HCT116 (cell line): ENCODE measurements at regions not wholly inside any gene's neighbourhood (a gene's known extent, or its start where the extent isn't known, plus 50 kb on each side); places are given as distances from the start of the nearest gene placed in this dataset.
"Not testable (repeated sequence)": the region's sequence is repeated elsewhere in the genome, so short reads cannot be mapped to it uniquely, and the experiment has no call there.

Source experiments
- ATAC-seq: fragments of 200-7000 bp; cut with Tn5 transposase; 2 replicates; pipeline ENCODE4 v1.9.1; 2020; ENCODE audit warnings: mild to moderate bottlenecking, moderate library complexity
- BruUV-seq: library from RNA; stranded (reverse); fragments of 400-500 nt; replicated peaks from 2 replicates; lab custom pipeline; 2021; lab: Mats Ljungman, UMichigan
- CTCF ChIA-PET: fragments of 300-600 bp; sonication (Branson Sonifier 250); formaldehyde crosslinking; loops from one replicate; lab custom pipeline; 2021; ENCODE audit warnings: antibody characterized with exemption; lab: Charles Lee
- POLR2A ChIA-PET: fragments of 300-600, 350-600 bp; sonication (Branson Sonifier 250); formaldehyde crosslinking; loops from one replicate; lab custom pipeline; 2021; ENCODE audit warnings: antibody characterized with exemption; lab: Charles Lee
- RAD21 ChIA-PET, 2 experiments: fragments of 300-600 bp; sonication (Branson Sonifier 250); formaldehyde crosslinking; loops; one replicate each; lab custom pipeline; 2023; ENCODE audit warnings: low total read pairs in 2 of 2; ENCODE audit not compliant: uncharacterized antibody in 2 of 2, unreplicated experiment in 2 of 2, low non-redundant PET in 1 of 2; lab: Charles Lee
- DNase-seq: peaks from one replicate; pipeline ENCODE4 v3.0.0-alpha.2; 2010; ENCODE audit warnings: low read depth, low spot score
- H2AFZ ChIP-seq: fragments of 200-600 bp; shearing (Covaris generic), sonication (generic); 2 replicates; pipeline ENCODE4 v1.6.1; 2017; ENCODE audit warnings: low read depth, mixed run types, mixed read lengths, antibody characterized with exemption, low read length; ENCODE audit not compliant: poor library complexity, severe bottlenecking
- H3K27ac ChIP-seq: 2 replicates; pipeline ENCODE4 v1.5.1; 2012; ENCODE audit warnings: low read depth, low read length
- H3K27me3 ChIP-seq: fragments of 200-600 bp; sonication (generic); 2 replicates; pipeline ENCODE4 v1.6.1; 2016; ENCODE audit warnings: mixed run types, low read length, mixed read lengths; ENCODE audit not compliant: insufficient read depth
- H3K36me3 ChIP-seq, 2 experiments: fragments of 200-500 bp in 1 of 2; fragments of 200-600 bp in 1 of 2; sonication (Bioruptor generic) in 1 of 2; sonication (generic) in 1 of 2; 2 replicates each; pipeline versions ENCODE4 v1.5.1 to v1.6.1; 2014 to 2016; ENCODE audit warnings: low read length in 2 of 2, inconsistent platforms in 1 of 2, mixed read lengths in 1 of 2, mixed run types in 1 of 2; ENCODE audit not compliant: insufficient read depth in 2 of 2, control insufficient read depth in 1 of 2
- H3K4me1 ChIP-seq, 2 experiments: fragments of 200-600 bp in 1 of 2; sonication (generic) in 1 of 2; 2 replicates each; pipeline versions ENCODE4 v1.5.1 to v1.6.1; 2012 to 2017; ENCODE audit warnings: low read length in 2 of 2, inconsistent platforms in 1 of 2, mild to moderate bottlenecking in 1 of 2, mixed read lengths in 1 of 2, mixed run types in 1 of 2, moderate library complexity in 1 of 2; ENCODE audit not compliant: insufficient read depth in 2 of 2, control insufficient read depth in 1 of 2
- H3K4me2 ChIP-seq: fragments of 200-600 bp; sonication (generic); 2 replicates; pipeline ENCODE4 v1.6.1; 2017; ENCODE audit warnings: mixed run types, low read length, mixed read lengths
- H3K4me3 ChIP-seq, 2 experiments: fragments of 200-600 bp in 1 of 2; sonication (generic) in 1 of 2; replicated peaks in 1 of 2; 2 replicates each; pipeline ENCODE4 v1.5.1; 2011 to 2016; ENCODE audit warnings: low read length in 2 of 2, control low read depth in 1 of 2, low read depth in 1 of 2, mild to moderate bottlenecking in 1 of 2, mixed read lengths in 1 of 2, mixed run types in 1 of 2
- H3K79me2 ChIP-seq: fragments of 200-600 bp; sonication (generic); 2 replicates; pipeline ENCODE4 v1.6.1; 2017; ENCODE audit warnings: mild to moderate bottlenecking, mixed run types, low read length, moderate library complexity, mixed read lengths; ENCODE audit not compliant: insufficient read depth
- H3K9ac ChIP-seq: fragments of 200-600 bp; sonication (generic); 2 replicates; pipeline ENCODE4 v1.6.1; 2016; ENCODE audit warnings: low read length, mixed read lengths
- H3K9me2 ChIP-seq: fragments of 200-600 bp; sonication (generic), shearing (Covaris generic); 2 replicates; pipeline ENCODE4 v1.6.1; 2017; ENCODE audit warnings: mixed run types, mild to moderate bottlenecking, moderate library complexity; ENCODE audit not compliant: insufficient read depth
- H3K9me3 ChIP-seq, 2 experiments: fragments of 200-500 bp in 1 of 2; fragments of 200-600 bp in 1 of 2; sonication (Bioruptor generic) in 1 of 2; sonication (generic) in 1 of 2; 2 replicates each; pipeline ENCODE4 v1.6.1; 2014 to 2017; ENCODE audit warnings: low read length in 2 of 2, mixed read lengths in 2 of 2, inconsistent platforms in 1 of 2, low read depth in 1 of 2, mild to moderate bottlenecking in 1 of 2, mixed run types in 1 of 2, moderate library complexity in 1 of 2; ENCODE audit not compliant: control insufficient read depth in 1 of 2, insufficient read depth in 1 of 2
- H4K20me1 ChIP-seq: fragments of 200-600 bp; sonication (generic), shearing (Covaris generic); 2 replicates; pipeline ENCODE4 v1.6.1; 2017; ENCODE audit warnings: mixed run types, mild to moderate bottlenecking, moderate library complexity; ENCODE audit not compliant: insufficient read depth
- EGR1 ChIP-seq: IDR thresholded peaks from 2 replicates; pipeline ENCODE4 v1.6.1; 2012; ENCODE audit warnings: low read depth
- FOSL1 ChIP-seq: IDR thresholded peaks from 2 replicates; pipeline ENCODE4 v1.6.1; 2012; ENCODE audit warnings: low read depth
- POLR2AphosphoS5 ChIP-seq: IDR thresholded peaks from 2 replicates; pipeline ENCODE4 v1.6.1; 2011; ENCODE audit warnings: mild to moderate bottlenecking, low read depth, low read length, moderate library complexity
- REST ChIP-seq: IDR thresholded peaks from 2 replicates; pipeline ENCODE4 v1.6.1; 2012; ENCODE audit warnings: low read depth
- SIN3A ChIP-seq: IDR thresholded peaks from 2 replicates; pipeline ENCODE4 v1.6.1; 2012; ENCODE audit warnings: low read depth
- SP1 ChIP-seq: IDR thresholded peaks from 2 replicates; pipeline ENCODE4 v1.6.1; 2012; ENCODE audit warnings: low read depth
- TCF7L2 ChIP-seq: IDR thresholded peaks from 2 replicates; pipeline ENCODE4 v1.7.0; 2011; ENCODE audit warnings: borderline replicate concordance, inconsistent platforms; ENCODE audit not compliant: insufficient read depth, insufficient read length; ENCODE audit errors: extremely low read depth
- YY1 ChIP-seq: IDR thresholded peaks from 2 replicates; pipeline ENCODE4 v1.6.1; 2011; ENCODE audit warnings: low read length, low read depth, moderate library complexity, mild to moderate bottlenecking; ENCODE audit not compliant: insufficient replicate concordance; ENCODE audit errors: extremely low read depth
- ZFX ChIP-seq: fragments of 450-650 bp; IDR thresholded peaks from 2 replicates; pipeline ENCODE4 v1.6.1; 2017
- ZNF274 ChIP-seq: fragments of 200-500 bp; sonication (Bioruptor generic); IDR thresholded peaks from 2 replicates; pipeline ENCODE4 v1.6.1; 2014; ENCODE audit warnings: mild to moderate bottlenecking, low read depth, low read length, inconsistent platforms
- intact Hi-C: fragments of 100-400 bp; cut with micrococcal nuclease; formaldehyde crosslinking; loops from 2 replicates; pipeline ENCODE4 v1.10.0; 2022
- TF ChIP-seq, protein P1 (sequence below): IDR thresholded peaks from 2 replicates; pipeline ENCODE4 v1.6.1; 2012
- TF ChIP-seq, protein P2 (sequence below): IDR thresholded peaks from 2 replicates; pipeline ENCODE4 v1.6.1; 2011; ENCODE audit warnings: mild to moderate bottlenecking, low read length, moderate library complexity; ENCODE audit not compliant: insufficient replicate concordance; ENCODE audit errors: extremely low read depth

- Histone ChIP-seq H3K4me3 (no peak overlapping the region), H3K4me2 (no peak overlapping the region), H3K9me2 (no peaks in the 10 kb centered on the region), H2AFZ (no peak overlapping the region), H3K4me1 (no peaks in the 10 kb centered on the region), H3K9me3 (no peaks in the 10 kb centered on the region), H3K27ac (no peak overlapping the region), H3K27me3 (no peaks in the 10 kb centered on the region), H3K9ac (no peak overlapping the region), H3K79me2 (no peaks in the 10 kb centered on the region), H3K36me3 (no peaks in the 10 kb centered on the region), H4K20me1 (no peaks in the 10 kb centered on the region)
- ATAC-seq (no peak), DNase-seq (no peak)
- RAD21 ChIA-PET = no interaction called here
- CTCF ChIA-PET = no interaction called here
- POLR2A ChIA-PET = no interaction called here
- intact Hi-C loops = no loop called here
- TF ChIP-seq TCF7L2 (no peak), SIN3A (no peak), SP1 (no peak), ZFX (no peak), EGR1 (no peak), REST (no peak), YY1 (no peak), FOSL1 (no peak), ZNF274 (no peak), POLR2AphosphoS5 (no peak)
- TF ChIP-seq, protein P1, sequence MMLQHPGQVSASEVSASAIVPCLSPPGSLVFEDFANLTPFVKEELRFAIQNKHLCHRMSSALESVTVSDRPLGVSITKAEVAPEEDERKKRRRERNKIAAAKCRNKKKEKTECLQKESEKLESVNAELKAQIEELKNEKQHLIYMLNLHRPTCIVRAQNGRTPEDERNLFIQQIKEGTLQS = no peak
- TF ChIP-seq, protein P2, sequence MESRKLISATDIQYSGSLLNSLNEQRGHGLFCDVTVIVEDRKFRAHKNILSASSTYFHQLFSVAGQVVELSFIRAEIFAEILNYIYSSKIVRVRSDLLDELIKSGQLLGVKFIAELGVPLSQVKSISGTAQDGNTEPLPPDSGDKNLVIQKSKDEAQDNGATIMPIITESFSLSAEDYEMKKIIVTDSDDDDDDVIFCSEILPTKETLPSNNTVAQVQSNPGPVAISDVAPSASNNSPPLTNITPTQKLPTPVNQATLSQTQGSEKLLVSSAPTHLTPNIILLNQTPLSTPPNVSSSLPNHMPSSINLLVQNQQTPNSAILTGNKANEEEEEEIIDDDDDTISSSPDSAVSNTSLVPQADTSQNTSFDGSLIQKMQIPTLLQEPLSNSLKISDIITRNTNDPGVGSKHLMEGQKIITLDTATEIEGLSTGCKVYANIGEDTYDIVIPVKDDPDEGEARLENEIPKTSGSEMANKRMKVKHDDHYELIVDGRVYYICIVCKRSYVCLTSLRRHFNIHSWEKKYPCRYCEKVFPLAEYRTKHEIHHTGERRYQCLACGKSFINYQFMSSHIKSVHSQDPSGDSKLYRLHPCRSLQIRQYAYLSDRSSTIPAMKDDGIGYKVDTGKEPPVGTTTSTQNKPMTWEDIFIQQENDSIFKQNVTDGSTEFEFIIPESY = no peak
- BruUV-seq = no TSS peak
Measured at GRCh38 chr11:109680127-109680526, 258.1 kb downstream of the C11orf87 start.

- ATAC-seq, RAD21 ChIA-PET, H2AFZ ChIP-seq, H3K4me1 ChIP-seq, intact Hi-C loops, H3K9me3 ChIP-seq, H3K4me2 ChIP-seq, H3K27me3 ChIP-seq, BruUV-seq, H3K9me2 ChIP-seq, DNase-seq, POLR2A ChIA-PET, H3K36me3 ChIP-seq, H3K27ac ChIP-seq, H3K9ac ChIP-seq, H4K20me1 ChIP-seq, H3K79me2 ChIP-seq, H3K4me3 ChIP-seq: not testable (repeated sequence)
- CTCF ChIA-PET = interaction anchor here (1.2 kb wide), 1 partner anchor 257 kb away, joined by 3 read pairs; no protein-coding TSS in a partner anchor
Measured at GRCh38 chr11:109682788-109683187, 260.8 kb downstream of the C11orf87 start.
